Gastroesophageal sphincter (tissue), 3 donors: ENCODE measurements at regions not wholly inside any gene's neighbourhood (a gene's known extent, or its start where the extent isn't known, plus 50 kb on each side); places are given as distances from the start of the nearest gene placed in this dataset.

Experiments
- CTCF ChIP-seq, 4 experiments: fragments of 200-600 bp in 2 of 4; fragments of 450-650 bp in 2 of 4; sonication (generic) in 1 of 4; IDR thresholded peaks; one replicate each; pipeline ENCODE4 v1.5.1; 2017 to 2019; ENCODE audit warnings: antibody characterized with exemption in 4 of 4, mild to moderate bottlenecking in 2 of 4, moderate library complexity in 2 of 4
- POLR2AphosphoS5 ChIP-seq: sonication (generic); formaldehyde crosslinking; IDR thresholded peaks from one replicate; pipeline ENCODE4 v1.6.1; 2017; ENCODE audit warnings: antibody characterized with exemption

- TF ChIP-seq CTCF (IDR thresholded peaks at IDR 0.05) = no peak
- no peak for TF ChIP-seq POLR2AphosphoS5
Measured at GRCh38 chr3:178283561-178283960, 252.7 kb upstream of the KCNMB2 start.
